Liver (tissue), 8 donors: ENCODE measurements at regions not wholly inside any gene's neighbourhood (a gene's known extent, or its start where the extent isn't known, plus 50 kb on each side); places are given as distances from the start of the nearest gene placed in this dataset.

Source experiments
- DNase-seq: peaks from one replicate; pipeline ENCODE4 v3.0.0-alpha.2; 2017; ENCODE audit warnings: low spot score
- H3K27ac ChIP-seq, 2 donors: one replicate each; pipeline ENCODE4 v1.7.0; 2013; ENCODE audit warnings: inconsistent platforms in 2 of 2, low read length in 2 of 2, control low read depth in 1 of 2, low read depth in 1 of 2, mild to moderate bottlenecking in 1 of 2
- H3K27me3 ChIP-seq, 4 donors: one replicate each; pipeline versions ENCODE4 v1.6.1 to v1.7.0; 2013; ENCODE audit warnings: low read length in 3 of 4, inconsistent platforms in 1 of 4, mild to moderate bottlenecking in 1 of 4, moderate library complexity in 1 of 4; ENCODE audit not compliant: control insufficient read depth in 4 of 4, insufficient read depth in 4 of 4
- H3K36me3 ChIP-seq, 4 donors: one replicate each; pipeline versions ENCODE4 v1.6.1 to v1.7.0; 2013; ENCODE audit warnings: low read length in 3 of 4, mild to moderate bottlenecking in 3 of 4, low read depth in 1 of 4, moderate library complexity in 1 of 4; ENCODE audit not compliant: control insufficient read depth in 4 of 4, insufficient read depth in 3 of 4
- H3K4me1 ChIP-seq, 4 donors: one replicate each; pipeline versions ENCODE4 v1.6.1 to v1.7.0; 2013; ENCODE audit warnings: low read length in 3 of 4, mild to moderate bottlenecking in 3 of 4, moderate library complexity in 1 of 4; ENCODE audit not compliant: control insufficient read depth in 4 of 4, insufficient read depth in 4 of 4
- H3K4me3 ChIP-seq, 3 donors: one replicate each; pipeline versions ENCODE4 v1.6.1 to v1.7.0; 2013; ENCODE audit warnings: low read length in 3 of 3, control low read depth in 1 of 3, low read depth in 1 of 3, mild to moderate bottlenecking in 1 of 3
- H3K9ac ChIP-seq, 2 donors: one replicate each; pipeline ENCODE4 v1.7.0; 2013; ENCODE audit warnings: low read length in 2 of 2, mild to moderate bottlenecking in 2 of 2, moderate library complexity in 2 of 2, control low read depth in 1 of 2, low read depth in 1 of 2
- H3K9me3 ChIP-seq, 4 donors: one replicate each; pipeline versions ENCODE4 v1.6.1 to v1.7.0; 2013; ENCODE audit warnings: low read length in 3 of 4; ENCODE audit not compliant: control insufficient read depth in 4 of 4
- EGR1 ChIP-seq, 2 donors: IDR thresholded peaks; 2 replicates each; pipeline ENCODE4 v1.6.1; 2016 to 2018; ENCODE audit warnings: antibody characterized with exemption in 2 of 2, low read depth in 2 of 2
- FOXA1 ChIP-seq: IDR thresholded peaks from 2 replicates; pipeline ENCODE4 v1.6.1; 2016; ENCODE audit warnings: antibody characterized with exemption
- FOXA2 ChIP-seq: IDR thresholded peaks from 2 replicates; pipeline ENCODE4 v1.6.1; 2016; ENCODE audit warnings: antibody characterized with exemption
- GABPA ChIP-seq, 2 donors: IDR thresholded peaks in 1 of 2; conservative IDR thresholded peaks in 1 of 2; 2 replicates each; pipeline ENCODE4 v1.6.1; 2016; ENCODE audit warnings: antibody characterized with exemption in 2 of 2, mild to moderate bottlenecking in 1 of 2, moderate library complexity in 1 of 2
- HNF4A ChIP-seq, 2 donors: conservative IDR thresholded peaks; 2 replicates each; pipeline ENCODE4 v1.6.1; 2016; ENCODE audit warnings: antibody characterized with exemption in 2 of 2, mild to moderate bottlenecking in 2 of 2
- HNF4G ChIP-seq: IDR thresholded peaks from 2 replicates; pipeline ENCODE4 v1.6.1; 2016; ENCODE audit warnings: antibody characterized with exemption
- JUND ChIP-seq, 2 donors: IDR thresholded peaks; 2 replicates each; pipeline ENCODE4 v1.6.1; 2016; ENCODE audit warnings: antibody characterized with exemption in 2 of 2
- NR2F2 ChIP-seq: IDR thresholded peaks from 2 replicates; pipeline ENCODE4 v1.6.1; 2016; ENCODE audit warnings: antibody characterized with exemption
- RAD21 ChIP-seq, 2 donors: IDR thresholded peaks; 2 replicates each; pipeline ENCODE4 v1.6.1; 2016; ENCODE audit warnings: antibody characterized with exemption in 2 of 2, mild to moderate bottlenecking in 2 of 2
- RXRA ChIP-seq, 2 donors: IDR thresholded peaks; 2 replicates each; pipeline ENCODE4 v1.6.1; 2017 to 2018; ENCODE audit warnings: antibody characterized with exemption in 2 of 2, mild to moderate bottlenecking in 1 of 2
- SP1 ChIP-seq: IDR thresholded peaks from 2 replicates; pipeline ENCODE4 v1.6.1; 2018; ENCODE audit warnings: antibody characterized with exemption, mild to moderate bottlenecking
- TAF1 ChIP-seq: conservative IDR thresholded peaks from 2 replicates; pipeline ENCODE4 v1.6.1; 2016; ENCODE audit warnings: antibody characterized with exemption, mild to moderate bottlenecking
- YY1 ChIP-seq: IDR thresholded peaks from 2 replicates; pipeline ENCODE4 v1.6.1; 2016; ENCODE audit warnings: antibody characterized with exemption, mild to moderate bottlenecking
- WGBS: extraction: QIAGEN DNeasy Blood & Tissue Kit; methylation state at CpG from one replicate; pipeline ENCODE4 v1.1.7; 2013; 5-methylcytosine and 5-hydroxymethylcytosine counted together
- TF ChIP-seq, protein P1 (sequence below): IDR thresholded peaks from 2 replicates; pipeline ENCODE4 v1.6.1; 2016; ENCODE audit warnings: antibody characterized with exemption
- TF ChIP-seq, protein P2 (sequence below): fragments of 150-350 bp; IDR thresholded peaks from 2 replicates; pipeline ENCODE4 v1.5.1; 2017; ENCODE audit warnings: improper control_type of control experiment, low read depth, low read length; ENCODE audit not compliant: missing input control
- TF ChIP-seq, protein P3 (sequence below): IDR thresholded peaks from 2 replicates; pipeline ENCODE4 v1.6.1; 2016; ENCODE audit warnings: antibody characterized with exemption
- TF ChIP-seq, protein P4 (sequence below): IDR thresholded peaks from 2 replicates; pipeline ENCODE4 v1.6.1; 2016; ENCODE audit warnings: antibody characterized with exemption, mild to moderate bottlenecking
- TF ChIP-seq, protein P5 (sequence below): IDR thresholded peaks from 2 replicates; pipeline ENCODE4 v1.6.1; 2016; ENCODE audit warnings: antibody characterized with exemption
- donor health status: healthy.
- donor health status: healthy.
- donor health status: healthy.
- donor health status: healthy.
- donor health status: healthy.

DNA sequence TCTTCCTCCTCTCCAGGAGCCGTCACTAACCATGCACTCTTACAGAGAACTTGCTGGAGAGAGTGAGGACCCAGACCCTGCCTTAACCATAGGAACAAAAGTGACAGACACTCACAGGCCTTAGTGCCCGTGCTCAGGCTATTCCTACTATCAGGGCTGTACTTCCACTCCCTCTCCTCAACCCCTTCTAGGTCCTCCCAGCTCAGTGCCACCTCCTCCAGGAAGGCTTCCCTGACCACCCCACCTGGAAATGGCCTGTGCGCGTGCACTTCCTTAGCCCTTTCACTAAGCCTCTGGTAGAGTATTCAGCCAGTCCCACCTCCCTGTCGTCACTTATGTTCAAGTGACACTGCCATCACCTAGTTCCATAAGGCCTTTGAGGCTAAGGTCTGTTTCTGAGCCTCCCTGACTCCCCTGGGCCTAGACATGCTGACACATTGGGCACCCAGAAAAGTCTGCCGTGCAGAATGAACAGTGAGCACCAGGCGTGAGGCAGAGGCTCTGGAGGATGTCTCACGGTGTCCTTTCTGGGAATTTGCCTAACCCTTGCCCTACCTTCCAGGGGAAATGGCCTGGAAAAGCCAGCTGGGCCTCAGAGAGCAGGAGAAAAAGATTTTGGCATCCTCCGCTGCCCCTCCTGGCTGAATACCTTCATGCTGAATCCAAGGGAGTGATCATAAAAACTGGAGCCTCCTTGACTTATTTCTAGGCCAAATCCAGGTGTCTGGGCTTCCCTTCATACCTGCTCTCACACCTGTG is 108.6 kb upstream of the SMAD3 start:
- WGBS = 95% methylated on average over 9 of the region's 9 CpGs

DNA sequence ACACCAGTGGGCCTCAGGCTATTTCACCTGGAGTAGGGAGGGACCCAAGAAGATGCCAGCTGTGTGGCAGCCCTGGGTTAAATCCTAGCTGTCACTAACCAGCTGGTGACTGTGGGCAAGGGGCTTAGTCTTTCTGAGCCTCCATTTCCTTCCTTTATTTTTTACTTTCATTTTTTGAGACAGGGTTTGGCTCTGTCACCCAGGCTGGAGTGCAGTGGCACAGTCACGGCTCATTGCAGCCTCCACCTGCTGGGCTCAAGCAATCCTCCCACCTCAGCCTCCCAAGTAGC is 108.0 kb upstream of the SMAD3 start:
- H3K9me3 ChIP-seq = no peaks in the 10 kb centered on the region
- 87% methylated on average over 1 of the region's 1 CpG for WGBS
- H3K4me3 ChIP-seq = no peak overlapping the region
- DNase-seq = no peak
- H3K27me3 ChIP-seq = no peaks in the 10 kb centered on the region
- no peaks in the 10 kb centered on the region for H3K36me3 ChIP-seq
- TF ChIP-seq YY1 = no peak
- TF ChIP-seq EGR1 (IDR thresholded peaks at IDR 0.05; ENCODE audit: low read depth in 2 of 2) = no peak
- no peak for TF ChIP-seq GABPA (IDR thresholded peaks at IDR 0.05 in 1 of 2, conservative IDR thresholded peaks at IDR 0.05 in 1 of 2)
- no peak for TF ChIP-seq TAF1
- no peak for TF ChIP-seq JUND (IDR thresholded peaks at IDR 0.05)
- no peak for TF ChIP-seq FOXA1
- TF ChIP-seq, protein P1, sequence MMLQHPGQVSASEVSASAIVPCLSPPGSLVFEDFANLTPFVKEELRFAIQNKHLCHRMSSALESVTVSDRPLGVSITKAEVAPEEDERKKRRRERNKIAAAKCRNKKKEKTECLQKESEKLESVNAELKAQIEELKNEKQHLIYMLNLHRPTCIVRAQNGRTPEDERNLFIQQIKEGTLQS = no peak
- no peak for TF ChIP-seq HNF4A (conservative IDR thresholded peaks at IDR 0.05)
- no peak for TF ChIP-seq RAD21 (IDR thresholded peaks at IDR 0.05)
- TF ChIP-seq, protein P2, sequence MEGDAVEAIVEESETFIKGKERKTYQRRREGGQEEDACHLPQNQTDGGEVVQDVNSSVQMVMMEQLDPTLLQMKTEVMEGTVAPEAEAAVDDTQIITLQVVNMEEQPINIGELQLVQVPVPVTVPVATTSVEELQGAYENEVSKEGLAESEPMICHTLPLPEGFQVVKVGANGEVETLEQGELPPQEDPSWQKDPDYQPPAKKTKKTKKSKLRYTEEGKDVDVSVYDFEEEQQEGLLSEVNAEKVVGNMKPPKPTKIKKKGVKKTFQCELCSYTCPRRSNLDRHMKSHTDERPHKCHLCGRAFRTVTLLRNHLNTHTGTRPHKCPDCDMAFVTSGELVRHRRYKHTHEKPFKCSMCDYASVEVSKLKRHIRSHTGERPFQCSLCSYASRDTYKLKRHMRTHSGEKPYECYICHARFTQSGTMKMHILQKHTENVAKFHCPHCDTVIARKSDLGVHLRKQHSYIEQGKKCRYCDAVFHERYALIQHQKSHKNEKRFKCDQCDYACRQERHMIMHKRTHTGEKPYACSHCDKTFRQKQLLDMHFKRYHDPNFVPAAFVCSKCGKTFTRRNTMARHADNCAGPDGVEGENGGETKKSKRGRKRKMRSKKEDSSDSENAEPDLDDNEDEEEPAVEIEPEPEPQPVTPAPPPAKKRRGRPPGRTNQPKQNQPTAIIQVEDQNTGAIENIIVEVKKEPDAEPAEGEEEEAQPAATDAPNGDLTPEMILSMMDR = no peak
- TF ChIP-seq, protein P3, sequence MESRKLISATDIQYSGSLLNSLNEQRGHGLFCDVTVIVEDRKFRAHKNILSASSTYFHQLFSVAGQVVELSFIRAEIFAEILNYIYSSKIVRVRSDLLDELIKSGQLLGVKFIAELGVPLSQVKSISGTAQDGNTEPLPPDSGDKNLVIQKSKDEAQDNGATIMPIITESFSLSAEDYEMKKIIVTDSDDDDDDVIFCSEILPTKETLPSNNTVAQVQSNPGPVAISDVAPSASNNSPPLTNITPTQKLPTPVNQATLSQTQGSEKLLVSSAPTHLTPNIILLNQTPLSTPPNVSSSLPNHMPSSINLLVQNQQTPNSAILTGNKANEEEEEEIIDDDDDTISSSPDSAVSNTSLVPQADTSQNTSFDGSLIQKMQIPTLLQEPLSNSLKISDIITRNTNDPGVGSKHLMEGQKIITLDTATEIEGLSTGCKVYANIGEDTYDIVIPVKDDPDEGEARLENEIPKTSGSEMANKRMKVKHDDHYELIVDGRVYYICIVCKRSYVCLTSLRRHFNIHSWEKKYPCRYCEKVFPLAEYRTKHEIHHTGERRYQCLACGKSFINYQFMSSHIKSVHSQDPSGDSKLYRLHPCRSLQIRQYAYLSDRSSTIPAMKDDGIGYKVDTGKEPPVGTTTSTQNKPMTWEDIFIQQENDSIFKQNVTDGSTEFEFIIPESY = no peak
- no peak for TF ChIP-seq SP1
- TF ChIP-seq, protein P4, sequence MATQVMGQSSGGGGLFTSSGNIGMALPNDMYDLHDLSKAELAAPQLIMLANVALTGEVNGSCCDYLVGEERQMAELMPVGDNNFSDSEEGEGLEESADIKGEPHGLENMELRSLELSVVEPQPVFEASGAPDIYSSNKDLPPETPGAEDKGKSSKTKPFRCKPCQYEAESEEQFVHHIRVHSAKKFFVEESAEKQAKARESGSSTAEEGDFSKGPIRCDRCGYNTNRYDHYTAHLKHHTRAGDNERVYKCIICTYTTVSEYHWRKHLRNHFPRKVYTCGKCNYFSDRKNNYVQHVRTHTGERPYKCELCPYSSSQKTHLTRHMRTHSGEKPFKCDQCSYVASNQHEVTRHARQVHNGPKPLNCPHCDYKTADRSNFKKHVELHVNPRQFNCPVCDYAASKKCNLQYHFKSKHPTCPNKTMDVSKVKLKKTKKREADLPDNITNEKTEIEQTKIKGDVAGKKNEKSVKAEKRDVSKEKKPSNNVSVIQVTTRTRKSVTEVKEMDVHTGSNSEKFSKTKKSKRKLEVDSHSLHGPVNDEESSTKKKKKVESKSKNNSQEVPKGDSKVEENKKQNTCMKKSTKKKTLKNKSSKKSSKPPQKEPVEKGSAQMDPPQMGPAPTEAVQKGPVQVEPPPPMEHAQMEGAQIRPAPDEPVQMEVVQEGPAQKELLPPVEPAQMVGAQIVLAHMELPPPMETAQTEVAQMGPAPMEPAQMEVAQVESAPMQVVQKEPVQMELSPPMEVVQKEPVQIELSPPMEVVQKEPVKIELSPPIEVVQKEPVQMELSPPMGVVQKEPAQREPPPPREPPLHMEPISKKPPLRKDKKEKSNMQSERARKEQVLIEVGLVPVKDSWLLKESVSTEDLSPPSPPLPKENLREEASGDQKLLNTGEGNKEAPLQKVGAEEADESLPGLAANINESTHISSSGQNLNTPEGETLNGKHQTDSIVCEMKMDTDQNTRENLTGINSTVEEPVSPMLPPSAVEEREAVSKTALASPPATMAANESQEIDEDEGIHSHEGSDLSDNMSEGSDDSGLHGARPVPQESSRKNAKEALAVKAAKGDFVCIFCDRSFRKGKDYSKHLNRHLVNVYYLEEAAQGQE = no peak
- no peak for TF ChIP-seq NR2F2
- no peak for TF ChIP-seq FOXA2
- no peak for TF ChIP-seq RXRA (IDR thresholded peaks at IDR 0.05)
- TF ChIP-seq HNF4G = no peak
- TF ChIP-seq, protein P5, sequence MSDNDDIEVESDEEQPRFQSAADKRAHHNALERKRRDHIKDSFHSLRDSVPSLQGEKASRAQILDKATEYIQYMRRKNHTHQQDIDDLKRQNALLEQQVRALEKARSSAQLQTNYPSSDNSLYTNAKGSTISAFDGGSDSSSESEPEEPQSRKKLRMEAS = no peak
- no peak overlapping the region for H3K9ac ChIP-seq
- no peak overlapping the region for H3K27ac ChIP-seq
- no peaks in the 10 kb centered on the region for H3K4me1 ChIP-seq

More for the DNA sequence above, 108.6 kb upstream of the SMAD3 start:
- DNase-seq = no peak
- Histone ChIP-seq H3K27me3 (no peaks in the 10 kb centered on the region), H3K9me3 (no peaks in the 10 kb centered on the region), H3K4me3 (no peak overlapping the region), H3K27ac (no peak overlapping the region), H3K9ac (no peak overlapping the region), H3K4me1 (no peaks in the 10 kb centered on the region), H3K36me3 (no peaks in the 10 kb centered on the region)
- TF ChIP-seq RXRA (IDR thresholded peaks at IDR 0.05) = no peak
- TF ChIP-seq HNF4A (conservative IDR thresholded peaks at IDR 0.05) = no peak
- TF ChIP-seq, protein P2 = no peak
- no peak for TF ChIP-seq FOXA1
